Hematopoietic multipotent progenitor cell treated with erythropoietin and hydrocortisone succinate and interleukin-3 and kit ligand, for 17 days (in vitro differentiated cells): ENCODE measurements at regions not wholly inside any gene's neighbourhood (a gene's known extent, or its start where the extent isn't known, plus 50 kb on each side); places are given as distances from the start of the nearest gene placed in this dataset.

Experiments used
- DNase-seq: peaks from one replicate; pipeline ENCODE4 v3.0.0-alpha.2; 2015; ENCODE audit warnings: low spot score

DNA sequence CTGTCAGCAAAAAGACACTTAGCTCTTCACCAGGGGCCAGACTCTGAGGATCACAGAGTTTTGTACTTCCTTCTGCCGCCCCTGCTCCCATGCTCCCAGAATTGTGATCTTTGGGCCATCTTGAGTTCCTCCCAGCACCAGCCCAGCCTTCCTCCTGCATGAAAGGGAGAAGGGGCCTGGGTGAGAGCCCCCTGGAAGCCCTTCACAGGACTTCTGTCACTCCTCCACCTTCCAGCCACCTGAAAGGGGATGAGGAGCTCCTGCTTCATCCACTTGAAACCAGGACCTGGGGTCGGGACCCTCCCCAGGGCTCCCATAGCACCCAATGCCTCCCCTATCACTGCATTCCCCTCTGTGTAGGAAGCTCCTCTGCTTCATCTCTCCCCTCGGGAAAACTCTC, 174.2 kb downstream of the BUD13 start:
- no peak for DNase-seq

DNA sequence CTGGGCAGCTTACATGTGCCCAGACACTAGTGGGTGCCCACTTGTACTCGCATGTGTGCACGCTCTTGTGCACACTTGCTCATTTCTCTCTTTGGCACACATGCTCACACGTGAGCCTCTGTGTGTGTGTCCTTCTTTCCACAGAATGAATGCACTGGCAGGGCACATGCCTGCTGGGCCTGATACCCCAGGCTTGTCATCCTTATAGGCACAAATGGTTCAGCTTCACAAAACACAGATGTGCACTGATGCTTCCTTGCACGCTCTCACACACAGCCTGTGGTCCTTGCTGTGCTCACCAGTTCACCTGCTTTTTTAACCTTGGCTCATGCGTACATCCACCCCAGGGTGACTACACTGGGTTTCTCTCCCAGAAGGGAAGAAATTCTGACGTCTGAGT, 174.8 kb downstream of the BUD13 start:
- no peak for DNase-seq

DNA sequence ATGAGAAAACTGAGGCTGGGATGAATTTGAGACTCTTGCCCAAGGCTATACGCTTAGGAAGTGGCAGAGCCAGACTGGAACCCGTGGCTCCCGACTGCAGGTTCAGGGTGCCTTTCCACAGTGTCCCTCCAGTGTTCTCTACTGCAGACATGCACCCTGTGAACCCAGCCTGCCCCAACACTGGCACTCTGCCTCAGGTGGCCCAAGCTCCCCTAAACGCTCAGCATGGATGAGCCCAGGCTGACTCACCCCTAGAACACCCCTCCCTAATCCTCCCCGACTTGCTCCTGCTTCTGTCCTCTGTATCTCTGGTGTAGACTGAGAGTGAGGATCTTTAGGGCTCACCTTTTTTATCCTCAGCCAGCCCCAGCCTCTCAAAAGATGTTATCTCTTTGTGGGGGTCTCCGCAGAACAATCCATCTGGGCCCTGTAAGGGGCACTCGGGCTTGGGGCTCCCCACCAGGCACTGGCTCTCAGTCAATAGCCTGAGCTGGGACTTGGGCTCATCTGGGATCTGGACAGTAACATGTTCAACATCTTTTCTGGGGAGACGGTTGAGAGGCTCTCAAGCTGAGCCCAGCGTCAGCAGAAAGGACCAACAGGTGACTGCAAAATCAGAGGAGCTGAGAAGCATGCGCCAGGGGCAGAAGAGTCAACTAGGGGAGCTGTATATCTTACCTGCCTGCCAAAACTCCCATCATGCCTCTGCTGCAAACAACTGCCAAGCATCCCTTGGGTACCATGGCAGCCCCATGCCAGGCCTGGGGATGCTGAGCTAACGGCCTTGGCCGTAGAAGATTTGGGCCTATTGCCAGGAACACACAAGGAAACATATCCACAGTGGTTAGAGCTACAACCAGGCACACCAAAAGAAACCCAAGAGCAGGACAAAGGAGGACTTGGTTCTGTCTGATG, 176.2 kb downstream of the BUD13 start:
- no peak for DNase-seq

DNA sequence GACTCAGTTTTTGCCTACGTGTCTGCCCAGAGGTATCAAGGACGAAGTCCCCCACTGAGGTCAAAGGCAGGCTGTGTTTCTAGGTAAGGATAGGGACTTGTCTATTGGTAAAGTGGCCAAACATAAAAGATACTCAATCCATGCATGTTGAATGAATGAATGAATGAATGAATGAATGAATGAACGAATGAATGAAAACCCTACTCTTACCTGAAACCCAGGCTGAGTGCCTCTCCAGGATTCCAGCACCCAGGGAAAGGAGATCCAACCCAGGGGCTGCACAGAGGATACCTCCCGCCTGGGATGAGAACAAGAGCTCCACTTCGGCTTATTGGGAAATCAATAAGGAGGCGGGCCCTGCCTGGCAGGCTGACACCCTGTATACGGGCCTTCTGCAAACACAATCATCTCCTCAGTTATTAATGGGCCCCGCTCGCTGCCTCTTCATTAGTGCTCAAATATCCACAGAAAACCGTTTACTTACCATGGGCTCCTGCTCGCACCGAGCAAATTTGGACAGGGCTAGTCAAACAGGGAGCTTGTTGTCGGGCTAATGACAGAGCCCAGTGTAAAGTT, 177.4 kb downstream of the BUD13 start:
- no peak for DNase-seq

DNA sequence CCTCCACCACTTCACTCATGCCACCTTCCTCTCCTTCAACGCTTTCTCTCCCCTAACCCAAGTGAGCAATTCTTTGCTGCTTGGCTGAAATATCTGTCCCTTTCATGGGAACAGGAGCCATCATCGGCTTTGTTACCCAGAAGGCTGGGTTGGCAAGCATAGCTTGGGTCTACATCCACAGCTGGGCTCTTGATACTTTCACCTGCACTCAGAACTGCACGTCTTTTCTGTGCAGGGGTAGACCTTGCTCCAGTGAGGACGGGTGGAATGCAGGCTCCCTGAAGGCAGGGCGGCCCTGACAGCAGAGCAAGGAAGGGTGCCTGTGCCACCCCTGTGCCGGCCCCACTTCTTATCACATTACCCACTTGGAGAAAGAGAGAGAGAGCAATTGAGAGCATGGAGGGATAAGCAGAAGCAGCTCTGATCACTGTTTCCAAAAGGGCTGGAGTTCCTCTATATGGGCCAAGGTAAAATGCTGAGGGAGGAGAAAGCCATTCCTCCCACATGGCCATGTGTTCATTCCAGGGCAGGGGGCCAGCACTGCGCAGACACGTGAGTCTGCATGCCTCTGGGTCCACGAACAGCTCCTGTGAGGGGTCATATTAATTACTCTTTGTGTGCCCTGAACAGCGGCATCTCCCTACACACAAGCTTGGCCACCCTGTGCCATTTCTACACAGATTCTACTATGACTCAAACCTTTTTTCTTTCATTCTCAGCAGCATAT, 181.8 kb downstream of the BUD13 start:
- DNase-seq: no peak

DNA sequence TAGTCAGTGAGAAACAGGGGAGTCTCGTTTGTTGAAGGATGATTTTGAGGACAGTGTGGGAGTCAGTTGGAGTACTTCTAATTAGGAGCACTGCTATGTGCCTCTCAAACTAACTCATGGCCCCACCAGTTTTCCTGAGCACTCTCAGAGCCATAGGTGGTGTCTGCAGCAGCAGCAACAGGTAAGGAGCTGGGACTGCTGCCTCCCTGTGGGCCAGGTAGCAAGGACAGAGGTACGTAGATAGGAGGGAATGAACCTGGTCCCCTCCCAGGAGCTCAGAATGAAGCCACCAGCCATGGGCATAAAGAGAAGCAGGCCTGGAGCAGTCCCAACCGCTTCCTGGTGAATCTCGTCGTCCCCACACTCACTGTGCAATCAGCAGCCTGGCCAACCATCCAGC, 183.4 kb downstream of the BUD13 start:
- DNase-seq: no peak

DNA sequence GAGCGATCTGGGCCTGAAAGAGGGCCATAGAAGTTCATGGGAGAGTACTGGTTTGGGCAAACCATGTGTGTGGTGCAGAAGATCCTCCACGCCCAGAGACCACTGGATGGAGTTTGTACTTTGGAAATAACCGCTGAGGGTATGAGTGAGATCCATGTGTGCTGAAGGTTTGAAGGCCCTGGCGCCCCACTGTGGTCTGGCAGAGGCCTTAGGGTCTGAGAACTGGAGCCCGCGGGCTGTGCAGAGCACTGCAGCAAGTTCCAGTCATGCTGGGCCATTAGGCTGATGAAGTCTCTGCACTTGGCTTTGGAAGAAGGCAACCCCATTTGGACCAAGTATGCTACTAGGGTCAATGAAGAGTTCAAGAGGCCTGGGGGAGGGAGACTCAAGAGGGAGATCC, 186.4 kb downstream of the BUD13 start:
- no peak for DNase-seq

DNA sequence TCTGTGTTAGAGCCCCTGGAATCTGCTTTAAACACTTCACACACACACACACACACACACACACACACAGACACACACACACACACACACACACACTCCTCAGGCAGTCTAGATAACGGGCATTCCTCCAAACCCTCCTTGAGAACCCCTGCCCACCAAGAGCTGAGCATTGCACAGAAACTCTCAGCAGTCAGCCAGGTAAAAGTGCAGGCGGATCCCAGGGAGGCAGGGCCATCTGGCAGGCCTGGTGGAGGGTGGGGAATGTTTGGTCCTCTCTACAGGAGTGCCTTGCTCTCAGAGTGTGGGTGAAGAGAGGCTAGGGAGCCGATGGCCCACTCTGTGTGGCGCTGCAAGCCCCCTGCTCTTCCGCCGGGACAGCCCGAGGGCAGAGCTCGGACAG, 190.2 kb downstream of the BUD13 start:
- no peak for DNase-seq

DNA sequence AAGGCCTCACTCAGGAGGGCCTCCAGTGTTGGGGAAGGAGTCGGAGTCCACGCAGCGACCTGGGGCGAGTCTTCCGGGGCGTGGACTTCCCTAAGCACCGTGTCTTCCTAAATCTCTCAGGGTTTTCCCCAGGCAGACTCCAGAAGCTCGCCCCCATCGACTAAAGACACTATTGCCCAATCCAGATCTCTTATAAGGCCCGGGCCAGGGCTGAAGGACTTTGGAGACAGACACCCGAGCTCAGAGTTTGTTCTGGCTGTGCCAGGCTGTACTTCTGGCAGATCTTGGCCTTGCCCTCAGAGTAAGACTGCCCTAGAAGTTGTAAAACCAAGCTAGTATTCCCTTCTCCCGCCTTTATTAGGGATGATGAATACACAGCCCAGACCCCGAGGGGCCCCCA, 191.4 kb downstream of the BUD13 start:
- DNase-seq: no peak

DNA sequence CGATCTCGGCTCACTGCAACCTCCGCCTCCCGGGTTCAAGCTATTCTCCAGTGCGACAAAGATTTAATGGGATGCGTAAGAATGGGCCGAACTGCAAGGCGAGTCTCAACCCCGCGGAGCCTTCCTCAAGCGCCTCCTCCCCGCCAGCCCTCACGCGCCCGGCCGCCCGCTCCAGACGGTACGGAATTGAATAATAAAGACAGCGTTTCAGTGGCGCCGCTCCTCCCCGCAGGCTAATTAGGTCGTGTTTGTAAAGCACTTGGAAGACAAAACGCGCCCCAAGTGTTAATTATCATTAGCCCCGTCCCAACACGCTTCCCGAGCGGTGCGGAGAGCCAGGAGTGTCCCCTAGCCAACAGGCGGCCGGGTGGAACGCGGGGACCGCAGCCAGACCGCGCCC, 192.0 kb downstream of the BUD13 start:
- DNase-seq: no peak

DNA sequence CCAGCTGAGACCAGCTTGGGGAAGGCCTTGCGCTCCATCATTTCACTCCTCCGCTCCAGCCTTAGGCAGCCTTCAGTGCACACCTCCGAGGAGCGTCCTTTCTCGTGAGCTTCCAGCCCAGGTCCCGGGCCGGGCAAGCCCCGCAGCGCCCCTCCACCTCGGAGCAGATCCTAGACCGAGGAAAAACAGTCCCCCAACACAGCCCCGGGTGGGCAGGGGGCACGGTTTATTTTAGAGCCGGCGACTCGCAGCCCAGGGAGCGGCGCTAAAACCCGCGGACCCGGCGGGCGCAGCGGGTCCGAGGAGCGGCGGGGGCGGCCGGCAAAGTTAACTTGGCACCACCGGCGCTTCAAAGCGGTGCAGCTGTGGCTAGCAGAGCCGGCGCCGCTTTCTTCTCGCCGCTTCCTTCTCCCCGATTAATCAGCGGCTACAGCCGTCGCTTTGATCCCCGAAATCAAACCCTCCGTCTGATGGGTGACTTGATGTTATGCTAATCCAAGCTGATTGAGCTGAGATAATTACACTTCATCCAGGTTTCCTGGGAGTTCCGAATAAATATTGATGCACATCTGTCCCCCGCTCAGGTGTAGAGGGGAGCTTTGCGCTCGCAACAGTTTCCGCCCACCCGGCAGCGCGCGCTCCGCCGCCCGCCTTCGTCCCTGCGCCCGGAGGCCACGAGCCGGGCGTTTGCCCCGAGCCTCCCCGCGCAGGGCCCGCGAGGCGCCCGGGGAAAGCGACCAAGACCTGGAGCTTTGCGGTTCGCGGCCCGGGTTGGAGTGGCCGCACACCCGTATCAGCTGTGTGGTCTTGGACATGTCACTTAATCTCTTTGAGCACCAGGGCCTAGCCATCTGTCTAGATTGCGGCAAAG, 192.7 kb downstream of the BUD13 start:
- no peak for DNase-seq

DNA sequence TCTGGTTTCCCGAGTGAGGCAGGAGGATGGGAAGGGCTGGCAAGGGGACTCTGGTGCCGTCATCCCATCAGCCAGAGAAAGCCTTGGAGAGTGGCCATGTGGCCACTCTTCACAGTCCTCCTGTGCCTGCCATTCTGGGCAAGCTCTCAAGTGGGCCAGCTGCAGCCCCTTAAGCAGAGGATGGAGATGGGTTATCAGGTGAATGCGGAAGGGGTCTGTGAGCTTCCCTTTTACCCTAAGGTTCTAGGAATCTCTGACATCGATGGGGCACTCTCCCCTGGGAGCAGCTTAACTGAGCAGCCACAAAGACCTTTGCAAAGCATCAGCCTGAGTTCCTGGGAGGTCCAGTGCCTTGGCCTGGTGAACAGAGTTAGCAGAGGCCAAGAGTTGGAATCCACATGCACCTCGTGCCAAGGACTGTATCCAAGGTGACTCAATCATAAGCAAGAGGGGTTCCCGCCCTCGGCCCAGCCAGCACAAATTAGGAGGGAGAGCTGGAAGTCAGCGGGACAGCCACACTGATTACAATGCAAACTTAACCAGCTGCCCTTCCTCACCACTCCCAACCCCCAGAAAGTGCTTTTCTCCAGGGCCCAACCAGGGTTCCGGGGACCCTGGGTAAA, 193.6 kb downstream of the BUD13 start:
- no peak for DNase-seq

DNA sequence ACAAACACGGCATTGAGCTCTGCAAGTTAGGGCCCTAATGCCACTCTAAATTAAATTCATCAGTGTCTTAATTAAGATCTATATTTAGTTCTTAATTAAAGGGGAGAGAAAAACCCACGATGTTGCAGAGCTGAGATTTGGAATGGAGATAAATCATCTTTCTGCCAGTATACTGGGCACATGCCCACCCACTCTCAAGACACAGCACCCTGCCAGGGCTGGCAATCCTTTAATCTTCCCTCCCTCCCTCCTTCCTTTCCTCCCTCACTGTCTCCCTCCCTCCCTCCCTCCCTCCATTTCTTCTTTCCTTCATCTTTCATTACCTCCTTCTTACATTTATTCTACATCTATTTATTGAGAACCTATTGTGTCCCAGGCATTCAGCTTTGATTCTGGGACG, 194.8 kb downstream of the BUD13 start:
- no peak for DNase-seq

DNA sequence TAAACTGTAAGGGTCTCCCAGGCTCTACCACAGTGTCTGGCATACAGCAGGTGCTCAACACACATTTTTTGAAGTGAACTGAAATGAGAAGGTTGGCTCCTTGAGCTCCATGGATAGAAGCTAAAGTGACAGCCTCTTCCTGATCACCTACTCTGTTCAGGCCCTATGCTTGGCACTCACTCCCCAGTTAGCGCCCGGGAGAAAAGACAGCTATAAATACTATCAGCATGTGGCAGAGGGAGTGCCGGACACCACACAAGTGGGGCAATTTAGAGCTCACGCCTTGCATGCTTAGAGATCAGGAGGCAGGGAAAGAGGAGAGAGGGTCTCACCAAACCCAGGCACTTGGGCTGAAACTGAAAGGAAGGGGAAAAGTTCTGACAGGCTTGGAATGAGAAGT, 195.5 kb downstream of the BUD13 start:
- DNase-seq: no peak

DNA sequence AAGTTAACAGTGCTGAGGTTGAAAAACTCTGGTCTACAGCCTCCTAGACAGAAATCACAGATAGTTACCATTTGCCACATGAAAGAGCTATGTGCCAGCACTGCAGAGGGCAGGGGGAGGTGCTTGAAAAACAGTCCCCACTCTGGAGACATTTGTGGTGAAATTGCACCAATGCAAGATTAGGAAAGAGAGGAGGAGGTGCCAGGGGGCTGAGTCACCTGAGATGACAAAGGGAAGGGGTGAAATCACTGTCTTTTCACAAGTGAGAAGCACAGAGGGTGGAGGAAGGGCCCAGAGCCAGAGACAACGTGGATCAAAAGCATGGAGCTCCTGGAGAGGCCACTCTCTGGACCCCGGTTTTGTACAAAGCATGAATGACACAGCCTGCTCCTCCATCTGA, 196.3 kb downstream of the BUD13 start:
- no peak for DNase-seq

DNA sequence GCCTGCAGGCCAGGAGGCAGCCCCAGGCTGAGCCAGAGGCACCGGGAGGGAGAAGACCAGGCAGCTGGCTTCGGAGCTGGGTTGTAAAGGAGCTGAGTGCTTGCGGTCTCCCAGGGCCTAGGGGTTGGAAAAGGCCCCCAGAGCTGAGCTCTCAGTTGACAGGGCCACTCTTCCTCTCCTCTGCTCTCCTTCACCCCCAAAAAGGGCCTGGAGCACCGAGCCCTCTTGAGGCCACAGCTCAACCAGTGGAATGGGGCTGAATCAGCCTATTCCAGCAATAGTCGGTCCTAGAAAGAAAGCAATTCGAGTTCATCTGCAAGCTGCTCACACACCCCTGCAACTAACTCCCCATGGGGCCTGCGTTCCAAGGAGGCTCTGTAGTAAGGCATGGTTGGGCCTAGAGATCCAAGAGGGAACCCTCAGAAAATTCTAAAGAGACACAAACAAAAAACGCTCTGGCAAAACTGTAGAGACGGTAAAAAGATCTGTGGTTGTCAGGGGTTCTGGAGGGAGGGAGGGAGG, 205.0 kb downstream of the BUD13 start:
- no peak for DNase-seq

DNA sequence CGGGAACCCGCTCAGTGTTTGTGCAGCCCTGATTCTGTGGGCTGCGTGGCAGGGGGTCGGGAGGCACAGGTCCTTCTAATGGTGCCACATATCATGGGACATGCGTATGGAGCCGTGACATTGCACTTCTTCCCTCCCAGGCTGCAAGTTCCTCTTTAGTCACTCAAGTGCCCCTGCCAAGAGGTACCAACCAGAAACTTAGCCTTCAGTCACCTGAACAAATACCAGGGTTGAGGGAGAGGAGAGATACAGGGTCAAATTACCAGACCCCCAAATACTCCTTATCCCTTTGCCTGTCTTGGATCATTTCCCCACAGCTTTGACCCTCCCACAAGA, 209.1 kb downstream of the BUD13 start:
- DNase-seq: no peak

DNA sequence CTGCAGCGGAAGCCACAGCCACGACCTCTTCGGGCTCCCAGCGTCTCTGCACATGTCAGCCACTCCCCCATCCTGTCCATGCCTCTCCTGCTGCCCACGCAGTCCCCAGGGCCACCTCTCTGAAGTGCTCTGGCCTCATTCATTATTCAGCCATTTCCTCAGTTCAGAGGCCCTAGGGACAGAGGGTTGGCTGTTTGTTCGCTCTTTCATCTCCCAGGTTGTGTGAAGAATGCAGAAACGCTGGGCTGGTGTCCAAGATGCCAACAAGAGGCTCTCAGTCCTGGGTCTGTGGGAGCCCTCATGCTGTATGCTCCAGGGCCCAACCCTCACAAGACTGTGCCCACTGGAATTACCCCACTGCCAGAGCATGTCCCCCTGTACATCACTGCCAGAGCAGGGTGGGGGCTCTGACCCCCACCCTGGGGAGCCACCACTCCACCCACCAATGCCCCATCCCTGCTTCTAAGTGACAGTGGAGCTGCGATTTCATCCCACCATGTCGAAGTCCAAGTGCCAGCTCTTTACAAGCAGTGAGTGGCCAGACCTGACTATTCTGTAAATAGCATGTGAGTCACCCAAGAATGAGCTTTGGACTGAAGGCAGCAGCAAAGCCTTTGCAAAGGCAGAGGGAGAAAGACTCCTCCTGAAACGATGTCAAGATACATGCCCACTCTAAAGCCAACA, 209.6 kb downstream of the BUD13 start:
- no peak for DNase-seq

DNA sequence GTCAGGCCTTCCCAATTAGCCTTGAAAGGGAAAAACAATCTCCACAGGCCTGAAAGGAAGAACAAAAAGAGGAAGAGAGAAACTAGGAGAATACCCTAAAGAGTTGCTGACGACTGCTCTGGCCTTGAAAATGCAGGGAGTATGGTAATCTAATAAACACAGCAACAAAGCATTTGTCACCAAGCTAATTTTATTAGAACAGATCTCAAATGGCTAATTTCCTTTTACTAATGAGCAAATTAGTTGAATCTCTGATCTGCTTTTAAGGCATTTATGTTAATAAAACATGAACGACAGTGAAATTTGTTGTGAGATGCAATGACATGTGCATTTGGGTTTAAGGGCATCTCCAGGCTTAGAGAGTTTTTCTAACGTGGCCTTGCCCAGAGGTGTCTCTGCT, 212.2 kb downstream of the BUD13 start:
- no peak for DNase-seq

DNA sequence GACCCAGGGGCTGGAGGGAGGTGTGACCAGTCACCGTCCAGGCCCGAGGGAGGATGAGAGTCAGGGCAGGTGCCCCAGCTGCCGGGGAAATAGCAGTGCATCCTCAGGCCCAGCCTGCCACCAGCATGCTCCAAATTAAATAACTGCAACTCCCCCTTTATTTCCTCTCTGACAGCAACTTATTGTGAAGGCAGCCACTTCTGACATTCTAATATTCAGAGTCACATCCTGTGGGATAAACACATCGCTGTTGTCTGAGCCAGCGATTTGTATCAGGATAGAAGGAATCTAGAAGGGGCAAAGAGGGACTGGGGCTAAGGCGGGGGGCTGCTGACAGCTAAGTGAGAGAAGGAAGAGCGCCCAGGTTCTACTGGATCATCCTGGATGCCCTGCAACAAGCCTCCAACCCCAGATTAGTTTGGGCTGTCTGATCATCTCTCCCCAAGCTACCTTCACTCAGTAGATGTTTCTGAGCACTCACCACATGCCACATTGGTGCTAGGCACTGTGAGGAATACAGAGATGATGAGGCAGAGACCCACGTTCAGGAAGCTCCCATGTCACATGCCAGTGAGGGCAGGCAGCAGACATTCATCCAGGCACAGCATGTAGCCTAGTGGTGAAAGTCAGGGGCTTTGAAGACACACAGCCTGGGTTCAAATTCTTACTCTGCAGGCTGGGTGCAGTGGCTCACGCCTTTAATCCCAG, 214.1 kb downstream of the BUD13 start:
- DNase-seq: no peak
